ENCODE measurements at regions not wholly inside any gene's neighbourhood (a gene's known extent, or its start where the extent isn't known, plus 50 kb on each side); places are given as distances from the start of the nearest gene placed in this dataset.
"Not testable (repeated sequence)": the region's sequence is repeated elsewhere in the genome, so short reads cannot be mapped to it uniquely, and the experiment has no call there.

GRCh38 chr13:39931505-39931904 is 276.0 kb downstream of the COG6 start:
- intact Hi-C loops (cut with micrococcal nuclease): no loop called here
- Histone ChIP-seq H3K36me3 (replicated peaks in 1 of 2; ENCODE audit: control insufficient read depth in 1 of 2, insufficient read depth in 2 of 2, low read length in 2 of 2) (no peaks in the 10 kb centered on the region), H3K79me2 (ENCODE audit: insufficient read depth, low read length) (no peaks in the 10 kb centered on the region), H3K27me3 (ENCODE audit: control insufficient read depth in 2 of 2, insufficient read depth in 2 of 2, low read length in 2 of 2) (no peaks in the 10 kb centered on the region), H3K4me1 (ENCODE audit: control insufficient read depth in 1 of 2, insufficient read depth in 2 of 2, low read length in 2 of 2) (no peaks in the 10 kb centered on the region), H3K9ac (ENCODE audit: insufficient read depth, low read length, poor library complexity, severe bottlenecking) (no peak overlapping the region), H3K4me2 (replicated peaks; ENCODE audit: extremely low read depth, low read length, poor library complexity, severe bottlenecking) (no peak overlapping the region), H2AFZ (ENCODE audit: insufficient read depth, low read depth, low read length, poor library complexity, severe bottlenecking) (no peak overlapping the region), H3K9me3 (replicated peaks in 1 of 2; ENCODE audit: control insufficient read depth in 1 of 2, insufficient read depth in 1 of 2, low read length in 2 of 2) (peaks cover 0 to under 1% of the 10 kb centered on the region in 2 donors), H3K27ac (ENCODE audit: low read depth in 1 of 2, low read length in 2 of 2) (no peak overlapping the region), H3K4me3 (replicated peaks in 1 of 3; ENCODE audit: low read depth in 2 of 3, low read length in 3 of 3) (no peak overlapping the region), H4K20me1 (ENCODE audit: insufficient read depth, low read length) (no peaks in the 10 kb centered on the region)
- Mint-ChIP-seq H3K4me1 (no peaks in the 10 kb centered on the region), H3K36me3 (no peaks in the 10 kb centered on the region), H3K27ac (no peak overlapping the region), H3K4me3 (no peak overlapping the region), H3K9me3 (peaks cover 2 to 7% (median 3%) of the 10 kb centered on the region in 7 donors), H3K27me3 (ENCODE audit: low read depth in 3 of 3) (peaks cover 0 to 1% (median 0%) of the 10 kb centered on the region in 3 donors)
- WGBS (ENCODE audit: insufficient coverage): no CpG with 5 or more reads among the region's 2 CpGs
- no peak for DNase-seq
- no peak for TF ChIP-seq CTCF (IDR thresholded peaks at IDR 0.05)

- H3K9me3 ChIP-seq (replicated peaks in 1 of 2; ENCODE audit: control insufficient read depth in 1 of 2, insufficient read depth in 1 of 2, low read length in 2 of 2); H3K27ac ChIP-seq (ENCODE audit: low read depth in 1 of 2, low read length in 2 of 2); H3K36me3 ChIP-seq (replicated peaks in 1 of 2; ENCODE audit: control insufficient read depth in 1 of 2, insufficient read depth in 2 of 2, low read length in 2 of 2); H3K4me1 ChIP-seq (ENCODE audit: control insufficient read depth in 1 of 2, insufficient read depth in 2 of 2, low read length in 2 of 2); H3K27me3 ChIP-seq (ENCODE audit: control insufficient read depth in 2 of 2, insufficient read depth in 2 of 2, low read length in 2 of 2); intact Hi-C loops (cut with micrococcal nuclease); H4K20me1 ChIP-seq (ENCODE audit: insufficient read depth, low read length); H3K4me3 Mint-ChIP-seq; H3K4me2 ChIP-seq (replicated peaks; ENCODE audit: extremely low read depth, low read length, poor library complexity, severe bottlenecking); H3K9ac ChIP-seq (ENCODE audit: insufficient read depth, low read length, poor library complexity, severe bottlenecking); H3K27ac Mint-ChIP-seq; H3K4me1 Mint-ChIP-seq; H2AFZ ChIP-seq (ENCODE audit: insufficient read depth, low read depth, low read length, poor library complexity, severe bottlenecking); H3K36me3 Mint-ChIP-seq; H3K27me3 Mint-ChIP-seq (ENCODE audit: low read depth in 3 of 3); H3K79me2 ChIP-seq (ENCODE audit: insufficient read depth, low read length); H3K4me3 ChIP-seq (replicated peaks in 1 of 3; ENCODE audit: low read depth in 2 of 3, low read length in 3 of 3); H3K9me3 Mint-ChIP-seq; DNase-seq: not testable (repeated sequence)
- WGBS (ENCODE audit: insufficient coverage): no CpG with 5 or more reads among the region's 2 CpGs
Observed at GRCh38 chr13:39932514-39932913, 277.1 kb downstream of the COG6 start.
